Brain microvascular endothelial cell (primary cell): ENCODE measurements at regions not wholly inside any gene's neighbourhood (a gene's known extent, or its start where the extent isn't known, plus 50 kb on each side); places are given as distances from the start of the nearest gene placed in this dataset.
"Not testable (repeated sequence)": the region's sequence is repeated elsewhere in the genome, so short reads cannot be mapped to it uniquely, and the experiment has no call there.

Experiments used
- DNase-seq: peaks from one replicate; pipeline ENCODE4 v3.0.0-alpha.2; 2020
- H3K27ac ChIP-seq: fragments of 250-450 bp; sonication (Bioruptor Pico); 2 replicates; pipeline ENCODE4 v1.5.1; 2020; ENCODE audit warnings: mild to moderate bottlenecking, moderate library complexity
- H3K27me3 ChIP-seq: fragments of 250-450 bp; sonication (Bioruptor Pico); replicated peaks from 2 replicates; pipeline ENCODE4 v1.5.1; 2020; ENCODE audit warnings: mild to moderate bottlenecking
- H3K36me3 ChIP-seq: fragments of 250-450 bp; sonication (Bioruptor Pico); replicated peaks from 2 replicates; pipeline ENCODE4 v1.5.1; 2020; ENCODE audit warnings: mild to moderate bottlenecking
- H3K4me3 ChIP-seq: 2 replicates; pipeline ENCODE4 v1.5.1; 2011; ENCODE audit warnings: low read depth, mild to moderate bottlenecking, control low read depth, low read length, moderate library complexity
- CTCF ChIP-seq: IDR thresholded peaks from 2 replicates; pipeline ENCODE4 v1.5.1; 2011; ENCODE audit warnings: low read depth, mild to moderate bottlenecking, moderate library complexity, low read length, control low read depth, inconsistent platforms; ENCODE audit errors: missing control alignments
- in situ Hi-C: cut with HindIII; loops from 2 replicates; pipeline ENCODE4 v1.10.0; 2017; ENCODE audit warnings: low sequenced_read_pairs, low pct_ligation_motif_present

DNA sequence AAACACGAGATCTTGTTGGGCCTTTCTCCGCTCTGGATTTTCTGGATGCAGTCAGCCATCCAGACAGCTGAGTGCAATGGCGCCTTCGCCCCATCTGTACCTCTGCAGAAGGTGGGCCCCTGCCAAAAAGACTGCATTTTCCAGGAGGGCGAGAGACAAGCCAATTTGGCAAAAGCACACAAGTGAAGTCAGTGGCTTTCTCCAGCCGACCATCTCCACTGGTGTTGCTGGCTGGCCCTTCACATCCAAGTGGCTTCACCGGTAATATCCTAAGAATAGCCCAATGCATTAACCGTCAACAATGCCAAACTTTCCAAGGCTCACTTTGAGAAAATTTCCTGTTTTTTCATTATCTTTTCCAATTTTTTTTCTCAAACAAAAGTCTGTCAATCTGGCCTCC, 96.2 kb upstream of the MXRA5 start:
- H3K36me3 ChIP-seq, result no peaks in the 10 kb centered on the region
- H3K4me3 ChIP-seq, result no peak overlapping the region
- no peak for TF ChIP-seq CTCF
- H3K27ac ChIP-seq, result no peak overlapping the region
- in situ Hi-C loops, result no loop called here
- DNase-seq, result no peak
- no peaks in the 10 kb centered on the region for H3K27me3 ChIP-seq

DNA sequence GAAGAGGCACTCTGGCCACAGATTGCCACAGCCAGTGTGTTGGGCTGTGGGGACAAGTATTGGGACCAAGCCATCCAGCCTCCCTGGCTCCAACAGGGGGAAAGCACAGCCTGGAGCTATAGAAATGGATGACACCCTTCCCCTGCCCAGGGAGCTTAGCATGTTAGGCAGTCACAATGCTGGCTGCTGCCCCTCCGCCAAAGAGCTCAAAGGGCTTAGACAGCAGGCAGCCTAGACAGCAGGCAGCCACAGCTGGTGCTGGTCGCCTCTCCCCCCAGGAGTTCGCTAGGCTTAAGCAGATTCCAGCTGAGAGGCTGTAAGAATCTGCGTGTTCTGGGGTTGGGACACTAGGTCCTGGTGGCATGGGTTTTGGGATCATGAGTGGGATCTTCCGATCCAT, 94.5 kb upstream of the MXRA5 start:
- Histone ChIP-seq H3K27ac (no peak overlapping the region), H3K4me3 (no peak overlapping the region), H3K36me3 (no peaks in the 10 kb centered on the region), H3K27me3 (no peaks in the 10 kb centered on the region)
- no peak for TF ChIP-seq CTCF
- DNase-seq, result no peak
- in situ Hi-C loops, result no loop called here

DNA sequence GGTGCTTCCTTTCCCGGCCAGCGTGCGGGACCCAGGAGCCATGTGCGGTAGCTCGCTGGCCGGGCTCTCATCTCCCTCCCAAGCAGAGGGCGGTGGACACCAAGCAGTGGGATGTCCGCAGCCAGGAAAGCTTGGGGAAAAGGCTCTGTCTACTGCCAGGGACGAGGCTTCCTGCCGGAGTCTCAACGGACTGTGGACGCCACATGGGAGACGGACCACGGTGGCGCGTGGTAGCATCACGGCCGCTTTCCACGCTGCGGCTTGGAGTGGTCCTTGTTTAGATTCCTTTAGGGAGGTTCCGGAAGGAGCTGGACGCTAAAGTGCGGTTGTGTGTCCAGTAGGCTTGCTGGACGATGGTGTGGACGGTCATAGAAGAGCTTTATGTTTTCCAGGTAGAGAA, 89.5 kb upstream of the MXRA5 start:
- in situ Hi-C loops, H3K27me3 ChIP-seq, DNase-seq, H3K36me3 ChIP-seq, H3K4me3 ChIP-seq, H3K27ac ChIP-seq: not testable (repeated sequence)

DNA sequence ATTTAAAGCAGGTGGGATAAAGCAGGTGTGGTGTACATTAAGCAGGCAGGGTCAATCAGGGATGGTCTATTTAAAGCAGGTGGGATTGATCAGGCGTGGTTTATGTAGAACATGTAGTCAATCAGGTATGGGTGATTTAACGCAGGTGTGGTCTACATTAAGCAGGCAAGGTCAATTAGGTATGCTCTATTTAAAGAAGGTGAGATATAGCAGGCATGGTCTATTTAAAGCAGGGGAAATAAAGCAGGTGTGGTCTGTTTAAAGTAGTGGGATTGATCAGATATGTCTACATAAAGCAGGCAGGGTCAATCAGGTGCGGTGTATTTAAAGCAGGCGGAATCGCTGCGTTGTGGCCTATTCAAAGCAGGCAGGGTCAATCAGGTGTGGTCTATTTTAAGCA, 88.6 kb upstream of the MXRA5 start:
- Histone ChIP-seq H3K36me3 (no peaks in the 10 kb centered on the region), H3K27me3 (no peaks in the 10 kb centered on the region), H3K4me3 (no peak overlapping the region), H3K27ac (no peak overlapping the region)
- in situ Hi-C loops, result no loop called here
- no peak for TF ChIP-seq CTCF
- no peak for DNase-seq

- Histone ChIP-seq H3K4me3 (no peak overlapping the region), H3K27ac (no peak overlapping the region), H3K27me3 (no peaks in the 10 kb centered on the region), H3K36me3 (no peaks in the 10 kb centered on the region)
- DNase-seq, result no peak
- in situ Hi-C loops, result no loop called here
- no peak for TF ChIP-seq CTCF
Measured at GRCh38 chrX:3428792-3429191, 82.3 kb upstream of the MXRA5 start.

- in situ Hi-C loops, result no loop called here
- no peak for TF ChIP-seq CTCF
Measured at GRCh38 chrX:3426552-3426951, 80.1 kb upstream of the MXRA5 start.

GRCh38 chrX:3425031-3425430, 78.6 kb upstream of the MXRA5 start:
- H3K27me3 ChIP-seq, result no peaks in the 10 kb centered on the region
- DNase-seq, result no peak
- TF ChIP-seq CTCF, result no peak
- no peak overlapping the region for H3K4me3 ChIP-seq
- H3K27ac ChIP-seq, result no peak overlapping the region
- H3K36me3 ChIP-seq, result no peaks in the 10 kb centered on the region
- in situ Hi-C loops, result no loop called here

More at GRCh38 chrX:3426552-3426951, 80.1 kb upstream of the MXRA5 start:
- H3K36me3 ChIP-seq, result no peaks in the 10 kb centered on the region
- H3K27me3 ChIP-seq, result no peaks in the 10 kb centered on the region
- H3K4me3 ChIP-seq, result no peak overlapping the region
- no peak overlapping the region for H3K27ac ChIP-seq
- DNase-seq, result no peak
